Neural progenitor cell (in vitro differentiated cells): ENCODE measurements at regions not wholly inside any gene's neighbourhood (a gene's known extent, or its start where the extent isn't known, plus 50 kb on each side); places are given as distances from the start of the nearest gene placed in this dataset.

Source experiments
- DNase-seq: peaks from one replicate; pipeline ENCODE4 v3.0.0-alpha.2; 2016; ENCODE audit warnings: low spot score
- H2AFZ ChIP-seq: fragments of 200-600 bp; sonication (generic); replicated peaks from 2 replicates; pipeline ENCODE4 v1.6.1; 2016; ENCODE audit warnings: antibody characterized with exemption
- H3F3A ChIP-seq: fragments of 200-600 bp; sonication (generic); 2 replicates; pipeline ENCODE4 v1.6.1; 2016; ENCODE audit warnings: antibody characterized with exemption, low read depth
- H3K27ac ChIP-seq: fragments of 200-600 bp; sonication (generic); 2 replicates; pipeline ENCODE4 v1.5.1; 2016; ENCODE audit warnings: mild to moderate bottlenecking
- H3K27me3 ChIP-seq: fragments of 200-600 bp; sonication (generic); 2 replicates; pipeline ENCODE4 v1.6.1; 2016; ENCODE audit warnings: mild to moderate bottlenecking, moderate library complexity
- H3K36me3 ChIP-seq: fragments of 200-600 bp; sonication (generic); 2 replicates; pipeline ENCODE4 v1.5.1; 2016
- H3K4me1 ChIP-seq: fragments of 200-600 bp; sonication (generic); 2 replicates; pipeline ENCODE4 v1.6.1; 2016; ENCODE audit warnings: mixed run types
- H3K4me2 ChIP-seq: fragments of 200-600 bp; sonication (generic); 2 replicates; pipeline ENCODE4 v1.6.1; 2016
- H3K4me3 ChIP-seq: fragments of 200-600 bp; sonication (generic); 2 replicates; pipeline ENCODE4 v1.5.1; 2016
- H3K79me2 ChIP-seq: fragments of 200-600 bp; sonication (generic); 2 replicates; pipeline ENCODE4 v1.6.1; 2016; ENCODE audit warnings: low read depth
- H3K9ac ChIP-seq: fragments of 200-600 bp; sonication (generic); 2 replicates; pipeline ENCODE4 v1.6.1; 2016
- H3K9me3 ChIP-seq: fragments of 200-600 bp; sonication (generic); 2 replicates; pipeline ENCODE4 v1.5.1; 2016; ENCODE audit warnings: low read depth
- H4K20me1 ChIP-seq: fragments of 200-600 bp; sonication (generic); 2 replicates; pipeline ENCODE4 v1.6.1; 2016; ENCODE audit warnings: low read depth
- H3K27ac Mint-ChIP-seq: 3 replicates; pipeline ENCODE4 v1.8.0; 2021; ENCODE audit warnings: mixed read lengths
- H3K27me3 Mint-ChIP-seq: 2 replicates; pipeline ENCODE4 v1.8.0; 2022; ENCODE audit warnings: low read depth, mild to moderate bottlenecking, inconsistent platforms, moderate library complexity, mixed read lengths; ENCODE audit not compliant: insufficient read depth
- H3K36me3 Mint-ChIP-seq: 3 replicates; pipeline ENCODE4 v1.8.0; 2021; ENCODE audit warnings: mixed read lengths
- H3K4me1 Mint-ChIP-seq: 3 replicates; pipeline ENCODE4 v1.8.0; 2021; ENCODE audit warnings: mixed read lengths
- H3K4me3 Mint-ChIP-seq: 3 replicates; pipeline ENCODE4 v1.8.0; 2021; ENCODE audit warnings: mild to moderate bottlenecking, moderate library complexity, mixed read lengths
- H3K9me3 Mint-ChIP-seq: 3 replicates; pipeline ENCODE4 v1.8.0; 2020; ENCODE audit warnings: mixed read lengths
- CTCF ChIP-seq: fragments of 200-600 bp; sonication (generic); IDR thresholded peaks from 2 replicates; pipeline ENCODE4 v1.5.1; 2017; ENCODE audit warnings: antibody characterized with exemption, mild to moderate bottlenecking
- EZH2 ChIP-seq: fragments of 200-600 bp; sonication (generic); IDR thresholded peaks from 2 replicates; pipeline ENCODE4 v1.6.1; 2017; ENCODE audit warnings: antibody characterized with exemption, mild to moderate bottlenecking, moderate library complexity
- EZH2phosphoT487 ChIP-seq: fragments of 200-600 bp; sonication (generic); IDR thresholded peaks from 2 replicates; pipeline ENCODE4 v1.6.1; 2017; ENCODE audit warnings: antibody characterized with exemption

- no peak overlapping the region for H3K4me2 ChIP-seq
- Mint-ChIP-seq H3K9me3 (no peaks in the 10 kb centered on the region), H3K4me1 (peaks cover 9% of the 10 kb centered on the region), H3K36me3 (no peaks in the 10 kb centered on the region), H3K4me3 (no peak overlapping the region), H3K27me3 (no peaks in the 10 kb centered on the region), H3K27ac (no peak overlapping the region)
- no peaks in the 10 kb centered on the region for H4K20me1 ChIP-seq
- H3K27me3 ChIP-seq: no peaks in the 10 kb centered on the region
- H3K9ac ChIP-seq: no peak overlapping the region
- H3F3A ChIP-seq: no peaks in the 10 kb centered on the region
- H3K9me3 ChIP-seq: no peaks in the 10 kb centered on the region
- H3K4me1 ChIP-seq: peaks cover 13% of the 10 kb centered on the region
- TF ChIP-seq EZH2: no peak
- no peak for TF ChIP-seq EZH2phosphoT487
- no peak for TF ChIP-seq CTCF
- H3K4me3 ChIP-seq: no peak overlapping the region
- no peak overlapping the region for H3K27ac ChIP-seq
- H3K36me3 ChIP-seq: no peaks in the 10 kb centered on the region
- DNase-seq: no peak
- no peaks in the 10 kb centered on the region for H3K79me2 ChIP-seq
- H2AFZ ChIP-seq: no peak overlapping the region
Observed at GRCh38 chr4:38378478-38378877, 285.5 kb upstream of the KLF3 start.

DNA sequence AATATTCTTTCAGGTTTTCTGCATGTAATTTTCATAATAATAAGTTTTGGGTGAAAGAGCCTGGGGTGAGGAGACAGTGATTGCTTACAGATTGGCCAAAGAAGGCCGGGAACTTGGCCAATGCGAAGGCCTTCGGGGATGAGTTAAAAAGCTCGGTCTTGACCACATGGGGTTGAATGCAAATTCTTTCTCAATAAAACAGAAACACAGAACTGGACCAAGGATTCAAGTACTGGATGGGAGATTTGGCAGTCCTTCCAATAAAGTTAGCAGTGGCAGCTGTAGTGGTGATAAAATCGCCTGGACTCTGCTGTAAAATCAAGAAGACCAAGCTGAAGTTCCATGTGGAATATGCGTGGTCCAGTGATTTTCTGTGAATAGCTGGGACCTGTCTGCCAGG is 282.2 kb upstream of the KLF3 start:
- no peak for TF ChIP-seq CTCF
- TF ChIP-seq EZH2phosphoT487: no peak
- TF ChIP-seq EZH2: no peak
- Histone ChIP-seq H4K20me1 (no peaks in the 10 kb centered on the region), H3K36me3 (no peaks in the 10 kb centered on the region), H3K4me1 (peaks cover 30% of the 10 kb centered on the region), H3K27me3 (no peaks in the 10 kb centered on the region), H3K4me2 (no peak overlapping the region), H3K9ac (no peak overlapping the region), H3F3A (no peaks in the 10 kb centered on the region), H3K27ac (no peak overlapping the region), H2AFZ (no peak overlapping the region), H3K4me3 (no peak overlapping the region), H3K79me2 (no peaks in the 10 kb centered on the region), H3K9me3 (no peaks in the 10 kb centered on the region)
- Mint-ChIP-seq H3K36me3 (no peaks in the 10 kb centered on the region), H3K4me1 (peaks cover 28% of the 10 kb centered on the region), H3K4me3 (no peak overlapping the region), H3K27me3 (no peaks in the 10 kb centered on the region), H3K9me3 (no peaks in the 10 kb centered on the region), H3K27ac (no peak overlapping the region)
- no peak for DNase-seq

GRCh38 chr4:38382520-38382919 is 281.5 kb upstream of the KLF3 start:
- H3K79me2 ChIP-seq: no peaks in the 10 kb centered on the region
- no peaks in the 10 kb centered on the region for H4K20me1 ChIP-seq
- H3K9ac ChIP-seq: no peak overlapping the region
- no peaks in the 10 kb centered on the region for H3F3A ChIP-seq
- H3K27me3 Mint-ChIP-seq: no peaks in the 10 kb centered on the region
- H3K9me3 ChIP-seq: no peaks in the 10 kb centered on the region
- no peak for DNase-seq
- H3K4me3 Mint-ChIP-seq: no peak overlapping the region
- H3K4me1 Mint-ChIP-seq: peaks cover 25% of the 10 kb centered on the region
- no peaks in the 10 kb centered on the region for H3K36me3 ChIP-seq
- H3K9me3 Mint-ChIP-seq: no peaks in the 10 kb centered on the region
- H2AFZ ChIP-seq: no peak overlapping the region
- H3K36me3 Mint-ChIP-seq: no peaks in the 10 kb centered on the region
- H3K4me3 ChIP-seq: no peak overlapping the region
- H3K4me2 ChIP-seq: no peak overlapping the region
- no peak overlapping the region for H3K27ac ChIP-seq
- H3K27me3 ChIP-seq: no peaks in the 10 kb centered on the region
- H3K4me1 ChIP-seq: peaks cover 26% of the 10 kb centered on the region
- TF ChIP-seq EZH2: no peak
- TF ChIP-seq EZH2phosphoT487: no peak
- no peak for TF ChIP-seq CTCF
- H3K27ac Mint-ChIP-seq: no peak overlapping the region
